ENCODE measurements at regions not wholly inside any gene's neighbourhood (a gene's known extent, or its start where the extent isn't known, plus 50 kb on each side); places are given as distances from the start of the nearest gene placed in this dataset.

- POLR2A ChIA-PET = no interaction called here
- Mint-ChIP-seq H3K36me3 (no peaks in the 10 kb centered on the region; the same call in 1 of the 2 replicates), H3K4me3 (no peak overlapping the region), H3K9me3 (peaks cover 17% of the 10 kb centered on the region), H3K4me1 (no peaks in the 10 kb centered on the region), H3K27me3 (ENCODE audit: low read depth) (no peaks in the 10 kb centered on the region), H3K27ac (no peak overlapping the region)
- DNase-seq (ENCODE audit: low spot score) (no peak), ATAC-seq (no peak)
- CTCF ChIA-PET = no interaction called here
- TF ChIP-seq CTCF (IDR thresholded peaks at IDR 0.05) (no peak), MAX (CRISPR knock-in tag; IDR thresholded peaks at IDR 0.05) (no peak), FOXP4 (CRISPR knock-in tag; IDR thresholded peaks at IDR 0.05) (no peak)
Measured at GRCh38 chr3:88364926-88365325, 215.2 kb downstream of the C3orf38 start.

DNA sequence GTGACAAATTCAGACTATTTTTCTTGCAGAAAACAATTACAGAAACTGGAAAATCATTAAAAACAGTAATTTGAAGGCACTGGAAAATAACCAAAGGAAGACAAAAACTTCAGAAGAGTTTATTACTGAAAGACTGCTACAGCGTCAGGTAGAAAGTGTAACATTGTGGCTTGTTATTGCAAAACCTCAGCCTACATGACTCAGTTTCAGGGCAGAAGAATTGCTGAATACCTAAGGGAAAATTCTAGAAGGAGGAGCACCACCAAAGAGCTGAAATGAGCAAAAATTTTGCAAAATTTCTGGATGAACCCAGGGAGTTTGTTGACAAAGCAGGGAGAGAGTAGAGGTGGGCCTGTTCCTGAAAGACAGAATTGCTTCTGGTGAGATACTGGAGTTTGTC is 219.6 kb downstream of the C3orf38 start:
- H3K36me3 Mint-ChIP-seq = peaks cover 10% of the 10 kb centered on the region
- H3K27ac Mint-ChIP-seq = no peak overlapping the region
- H3K27me3 Mint-ChIP-seq (ENCODE audit: low read depth) = no peaks in the 10 kb centered on the region
- CTCF ChIA-PET = no interaction called here
- H3K4me3 Mint-ChIP-seq = no peak overlapping the region
- ATAC-seq = no peak
- POLR2A ChIA-PET = no interaction called here
- peaks cover 26% of the 10 kb centered on the region for H3K9me3 Mint-ChIP-seq
- H3K4me1 Mint-ChIP-seq = no peaks in the 10 kb centered on the region
- TF ChIP-seq ZMAT4 (CRISPR knock-in tag; IDR thresholded peaks at IDR 0.05) (no peak), CTCF (IDR thresholded peaks at IDR 0.05) (no peak), CBFB (CRISPR knock-in tag; IDR thresholded peaks at IDR 0.05; ENCODE audit: low read depth) (no peak), NFE2L1 (CRISPR knock-in tag; IDR thresholded peaks at IDR 0.05) (no peak), TCF7 (CRISPR knock-in tag; IDR thresholded peaks at IDR 0.05; ENCODE audit: low read depth) (no peak), ZNF121 (CRISPR knock-in tag; IDR thresholded peaks at IDR 0.05) (no peak), ATF1 (CRISPR knock-in tag; IDR thresholded peaks at IDR 0.05) (no peak), MLX (CRISPR knock-in tag; IDR thresholded peaks at IDR 0.05) (no peak), NR3C1 (CRISPR knock-in tag; conservative IDR thresholded peaks at IDR 0.05; ENCODE audit: low read depth) (no peak), ZNF138 (CRISPR knock-in tag; conservative IDR thresholded peaks at IDR 0.05) (no peak), ZNF423 (CRISPR knock-in tag; IDR thresholded peaks at IDR 0.05) (no peak), ZNF671 (CRISPR knock-in tag; IDR thresholded peaks at IDR 0.05) (no peak), ZSCAN18 (CRISPR knock-in tag; IDR thresholded peaks at IDR 0.05) (no peak), ATF3 (CRISPR knock-in tag; conservative IDR thresholded peaks at IDR 0.05) (no peak), MXD4 (CRISPR knock-in tag; IDR thresholded peaks at IDR 0.05; ENCODE audit: borderline replicate concordance) (no peak), NFATC4 (CRISPR knock-in tag; IDR thresholded peaks at IDR 0.05) (no peak)
- TF ChIP-seq, protein P1, sequence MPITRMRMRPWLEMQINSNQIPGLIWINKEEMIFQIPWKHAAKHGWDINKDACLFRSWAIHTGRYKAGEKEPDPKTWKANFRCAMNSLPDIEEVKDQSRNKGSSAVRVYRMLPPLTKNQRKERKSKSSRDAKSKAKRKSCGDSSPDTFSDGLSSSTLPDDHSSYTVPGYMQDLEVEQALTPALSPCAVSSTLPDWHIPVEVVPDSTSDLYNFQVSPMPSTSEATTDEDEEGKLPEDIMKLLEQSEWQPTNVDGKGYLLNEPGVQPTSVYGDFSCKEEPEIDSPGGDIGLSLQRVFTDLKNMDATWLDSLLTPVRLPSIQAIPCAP (CRISPR knock-in tag; IDR thresholded peaks at IDR 0.05) = no peak
- TF ChIP-seq, protein P2, sequence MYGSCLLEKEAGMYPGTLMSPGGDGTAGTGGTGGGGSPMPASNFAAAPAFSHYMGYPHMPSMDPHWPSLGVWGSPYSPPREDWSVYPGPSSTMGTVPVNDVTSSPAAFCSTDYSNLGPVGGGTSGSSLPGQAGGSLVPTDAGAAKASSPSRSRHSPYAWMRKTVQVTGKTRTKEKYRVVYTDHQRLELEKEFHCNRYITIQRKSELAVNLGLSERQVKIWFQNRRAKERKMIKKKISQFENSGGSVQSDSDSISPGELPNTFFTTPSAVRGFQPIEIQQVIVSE (CRISPR knock-in tag; IDR thresholded peaks at IDR 0.05; ENCODE audit: borderline replicate concordance) = no peak
- no peak for DNase-seq (ENCODE audit: low spot score)

All from WTC11 (cell line).